HG02588 (cell line): ENCODE measurements at regions not wholly inside any gene's neighbourhood (a gene's known extent, or its start where the extent isn't known, plus 50 kb on each side); places are given as distances from the start of the nearest gene placed in this dataset.

Source experiments
- ATAC-seq: cut with Tn5 transposase; IDR thresholded peaks from one replicate; pipeline ENCODE4 v1.9.1; 2021; ENCODE audit warnings: mild to moderate bottlenecking, moderate library complexity; ENCODE audit not compliant: unreplicated experiment

GRCh38 chr5:125196481-125197111, 450.2 kb upstream of the ZNF608 start:
- ATAC-seq: no peak

- ATAC-seq: no peak
Observed at GRCh38 chr5:125197321-125197720, 450.9 kb upstream of the ZNF608 start.

- ATAC-seq: no peak
Observed at GRCh38 chr5:125198270-125198974, 452.0 kb upstream of the ZNF608 start.

GRCh38 chr5:125199373-125199772, 452.9 kb upstream of the ZNF608 start:
- no peak for ATAC-seq

- ATAC-seq: peak; percentile 60
Observed at GRCh38 chr5:125199968-125200865, 453.8 kb upstream of the ZNF608 start.

GRCh38 chr5:125200866-125201373, 454.5 kb upstream of the ZNF608 start:
- no peak for ATAC-seq

GRCh38 chr5:125201446-125202052, 455.1 kb upstream of the ZNF608 start:
- no peak for ATAC-seq

- no peak for ATAC-seq
Observed at GRCh38 chr5:125202353-125202752, 455.9 kb upstream of the ZNF608 start.

GRCh38 chr5:125202871-125203438, 456.5 kb upstream of the ZNF608 start:
- ATAC-seq: no peak

- no peak for ATAC-seq
Observed at GRCh38 chr5:125203912-125204311, 457.5 kb upstream of the ZNF608 start.

- ATAC-seq: no peak
Observed at GRCh38 chr5:125205601-125206225, 459.3 kb upstream of the ZNF608 start.

GRCh38 chr5:125207856-125208255, 461.4 kb upstream of the ZNF608 start:
- no peak for ATAC-seq

- ATAC-seq: no peak
Observed at GRCh38 chr5:125209650-125210049, 463.2 kb upstream of the ZNF608 start.

- no peak for ATAC-seq
Observed at GRCh38 chr5:125210242-125210947, 464.0 kb upstream of the ZNF608 start.

GRCh38 chr5:125214080-125214479, 467.6 kb upstream of the ZNF608 start:
- ATAC-seq: peak; percentile 82

GRCh38 chr5:125215593-125215992, 469.2 kb upstream of the ZNF608 start:
- no peak for ATAC-seq

GRCh38 chr5:125219710-125220109, 473.3 kb upstream of the ZNF608 start:
- ATAC-seq: no peak

GRCh38 chr5:125220284-125220683, 473.8 kb upstream of the ZNF608 start:
- ATAC-seq: no peak

- ATAC-seq: no peak
Observed at GRCh38 chr5:125222597-125223240, 476.3 kb upstream of the ZNF608 start.
